Endothelial cell of umbilical vein (primary cell): ENCODE measurements at regions not wholly inside any gene's neighbourhood (a gene's known extent, or its start where the extent isn't known, plus 50 kb on each side); places are given as distances from the start of the nearest gene placed in this dataset.

ENCODE experiments used
- BruUV-seq: library from RNA; stranded (reverse); fragments of 400-500 nt; replicated peaks from 2 replicates; lab custom pipeline; 2021; lab: Mats Ljungman, UMichigan
- CTCF ChIA-PET: fragments of 300-600, 350-600 bp; sonication (Branson Sonifier 250); formaldehyde crosslinking; loops from one replicate; lab custom pipeline; 2021; ENCODE audit warnings: antibody characterized with exemption, inconsistent platforms; lab: Charles Lee
- POLR2A ChIA-PET: fragments of 300-600, 350-600 bp; sonication (Branson Sonifier 250); formaldehyde crosslinking; loops from one replicate; lab custom pipeline; 2021; ENCODE audit warnings: antibody characterized with exemption, inconsistent platforms; lab: Charles Lee
- DNase-seq: peaks from one replicate; pipeline ENCODE4 v3.0.0-alpha.2; 2011; ENCODE audit warnings: low read depth, low spot score
- FAIRE-seq: peaks from 2 replicates; lab custom pipeline; 2011; peaks lifted over from hg19 to GRCh38; lab: Jason Lieb, UNC
- H2AFZ ChIP-seq: 2 replicates; pipeline ENCODE4 v1.6.0; 2012; ENCODE audit warnings: low read depth, low read length, control low read depth, inconsistent platforms
- H3K27ac ChIP-seq: 2 replicates; pipeline ENCODE4 v1.5.1; 2011; ENCODE audit warnings: low read depth, mild to moderate bottlenecking, control low read depth, low read length, moderate library complexity; ENCODE audit not compliant: insufficient read depth
- H3K27me3 ChIP-seq, 2 experiments: 2 replicates each; pipeline versions ENCODE4 v1.6.0 to v1.6.1; 2011; ENCODE audit warnings: low read length in 2 of 2, mixed read lengths in 1 of 2; ENCODE audit not compliant: control insufficient read depth in 2 of 2, insufficient read depth in 2 of 2
- H3K36me3 ChIP-seq, 2 experiments: 2 replicates in 1 of 2; 3 replicates in 1 of 2; pipeline ENCODE4 v1.5.1; 2011; ENCODE audit warnings: low read length in 2 of 2, mild to moderate bottlenecking in 1 of 2, moderate library complexity in 1 of 2; ENCODE audit not compliant: control insufficient read depth in 2 of 2, insufficient read depth in 2 of 2; ENCODE audit errors: extremely low read depth in 1 of 2
- H3K4me1 ChIP-seq: 3 replicates; pipeline ENCODE4 v1.5.1; 2011; ENCODE audit warnings: mild to moderate bottlenecking, low read length; ENCODE audit not compliant: control insufficient read depth, insufficient read depth; ENCODE audit errors: extremely low read depth
- H3K4me2 ChIP-seq: 2 replicates; pipeline ENCODE4 v1.6.1; 2011; ENCODE audit warnings: low read length, control low read depth, mixed read lengths; ENCODE audit not compliant: insufficient read depth
- H3K4me3 ChIP-seq, 3 experiments: fragments of 200-600 bp in 1 of 3; sonication (generic), shearing (Covaris generic) in 1 of 3; replicated peaks in 1 of 3; 2 replicates each; pipeline ENCODE4 v1.5.1; 2011 to 2016; ENCODE audit warnings: control low read depth in 3 of 3, low read length in 3 of 3, mild to moderate bottlenecking in 2 of 3, inconsistent platforms in 1 of 3, low read depth in 1 of 3, moderate library complexity in 1 of 3; ENCODE audit not compliant: insufficient read depth in 1 of 3
- H3K79me2 ChIP-seq: 2 replicates; pipeline ENCODE4 v1.6.0; 2012; ENCODE audit warnings: low read length, inconsistent platforms; ENCODE audit not compliant: control insufficient read depth, insufficient read depth
- H3K9ac ChIP-seq: replicated peaks from 2 replicates; pipeline ENCODE3; 2011; ENCODE audit warnings: low read length, control low read depth; ENCODE audit not compliant: insufficient read depth; ENCODE audit errors: extremely low read depth
- H3K9me1 ChIP-seq: replicated peaks from 3 replicates; pipeline ENCODE4 v1.6.0; 2011; ENCODE audit warnings: mild to moderate bottlenecking, low read length; ENCODE audit not compliant: control insufficient read depth, insufficient read depth; ENCODE audit errors: extremely low read depth
- H3K9me3 ChIP-seq: replicated peaks from 2 replicates; pipeline ENCODE4 v1.5.1; 2012; ENCODE audit warnings: low read length, inconsistent platforms; ENCODE audit not compliant: control insufficient read depth, insufficient read depth
- H4K20me1 ChIP-seq: replicated peaks from 2 replicates; pipeline ENCODE3; 2011; ENCODE audit warnings: mild to moderate bottlenecking, low read length; ENCODE audit not compliant: control insufficient read depth, insufficient read depth; ENCODE audit errors: extremely low read depth
- EZH2 ChIP-seq: IDR thresholded peaks from 2 replicates; pipeline ENCODE4 v1.6.1; 2012; ENCODE audit warnings: borderline replicate concordance, low read depth, mild to moderate bottlenecking, moderate library complexity, low read length, inconsistent platforms; ENCODE audit not compliant: severe bottlenecking
- FOS ChIP-seq: IDR thresholded peaks from 2 replicates; pipeline ENCODE4 v1.6.1; 2011; ENCODE audit warnings: mild to moderate bottlenecking, low read length, moderate library complexity, borderline replicate concordance; ENCODE audit not compliant: insufficient read depth
- GATA2 ChIP-seq: IDR thresholded peaks from 2 replicates; pipeline ENCODE4 v1.7.0; 2011; ENCODE audit warnings: low read depth, mild to moderate bottlenecking, moderate library complexity, mixed read lengths, low read length; ENCODE audit not compliant: insufficient read length, insufficient read depth
- JUN ChIP-seq: IDR thresholded peaks from 2 replicates; pipeline ENCODE4 v1.6.1; 2011; ENCODE audit warnings: borderline replicate concordance, low read depth; ENCODE audit not compliant: insufficient read length, insufficient read depth
- MYC ChIP-seq: IDR thresholded peaks from one replicate; pipeline ENCODE4 v1.6.1; 2011; ENCODE audit warnings: mild to moderate bottlenecking, low read depth, low read length
- POLR2A ChIP-seq: IDR thresholded peaks from 2 replicates; pipeline ENCODE4 v1.6.1; 2012; ENCODE audit warnings: low read depth, mild to moderate bottlenecking, control low read depth, low read length
- POLR2AphosphoS5 ChIP-seq: IDR thresholded peaks from 2 replicates; pipeline ENCODE4 v1.6.1; 2012; ENCODE audit warnings: low read depth, mild to moderate bottlenecking, control low read depth, low read length, moderate library complexity; ENCODE audit not compliant: insufficient read depth
- dilution Hi-C: fragments of 300-500 bp; cut with MboI; formaldehyde crosslinking; loops from one replicate; pipeline ENCODE4 v1.15.0; 2019; ENCODE audit warnings: low sequenced_read_pairs; ENCODE audit not compliant: extremely low pct_ligation_motif_present
- intact Hi-C: fragments of 100-400 bp; cut with micrococcal nuclease; formaldehyde crosslinking; loops from one replicate; pipeline ENCODE4 v1.10.0; 2022
- TF ChIP-seq, protein P1 (sequence below): IDR thresholded peaks from 2 replicates; pipeline ENCODE4 v1.6.1; 2011; ENCODE audit not compliant: insufficient read depth, insufficient read length
- TF ChIP-seq, protein P2 (sequence below), 2 donors: IDR thresholded peaks; 1 replicate in 1 of 2; 2 replicates in 1 of 2; pipeline ENCODE4 v1.5.1; 2011; ENCODE audit warnings: low read length in 2 of 2, mild to moderate bottlenecking in 2 of 2, moderate library complexity in 2 of 2, control low read depth in 1 of 2, inconsistent platforms in 1 of 2, low read depth in 1 of 2; ENCODE audit not compliant: insufficient read depth in 1 of 2; ENCODE audit errors: extremely low read depth in 1 of 2

DNA sequence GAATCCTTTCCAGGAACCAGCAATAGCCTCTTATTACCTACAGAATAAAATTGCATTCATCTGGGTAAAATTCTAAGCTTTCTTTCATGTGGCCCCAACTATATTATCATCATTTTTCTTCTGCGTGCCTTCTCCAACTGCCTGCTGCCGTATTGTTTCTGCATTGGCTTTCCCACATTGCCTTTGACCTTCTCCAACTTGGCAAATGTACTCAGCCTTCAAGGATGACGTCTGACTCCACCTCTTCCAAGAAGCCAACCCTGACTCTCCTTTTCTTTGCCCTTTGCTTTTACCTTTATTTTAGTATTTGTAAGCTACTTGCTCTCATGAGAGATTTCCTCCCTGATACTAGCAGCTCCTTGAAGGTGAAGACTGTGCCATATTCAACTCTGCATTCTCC, 200.4 kb upstream of the FAM9B start:
- no TSS peak for BruUV-seq
- intact Hi-C loops = no loop called here
- no peaks in the 10 kb centered on the region for H3K4me1 ChIP-seq
- no peak overlapping the region for H2AFZ ChIP-seq
- no peak overlapping the region for H3K27ac ChIP-seq
- H3K9me3 ChIP-seq = no peaks in the 10 kb centered on the region
- DNase-seq = no peak
- dilution Hi-C loops = no loop called here
- H3K36me3 ChIP-seq = no peaks in the 10 kb centered on the region
- ChIA-PET CTCF (no interaction called here), POLR2A (no interaction called here)
- TF ChIP-seq EZH2 = no peak
- TF ChIP-seq POLR2A = no peak
- TF ChIP-seq, protein P1, sequence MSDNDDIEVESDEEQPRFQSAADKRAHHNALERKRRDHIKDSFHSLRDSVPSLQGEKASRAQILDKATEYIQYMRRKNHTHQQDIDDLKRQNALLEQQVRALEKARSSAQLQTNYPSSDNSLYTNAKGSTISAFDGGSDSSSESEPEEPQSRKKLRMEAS = no peak
- TF ChIP-seq, protein P2, sequence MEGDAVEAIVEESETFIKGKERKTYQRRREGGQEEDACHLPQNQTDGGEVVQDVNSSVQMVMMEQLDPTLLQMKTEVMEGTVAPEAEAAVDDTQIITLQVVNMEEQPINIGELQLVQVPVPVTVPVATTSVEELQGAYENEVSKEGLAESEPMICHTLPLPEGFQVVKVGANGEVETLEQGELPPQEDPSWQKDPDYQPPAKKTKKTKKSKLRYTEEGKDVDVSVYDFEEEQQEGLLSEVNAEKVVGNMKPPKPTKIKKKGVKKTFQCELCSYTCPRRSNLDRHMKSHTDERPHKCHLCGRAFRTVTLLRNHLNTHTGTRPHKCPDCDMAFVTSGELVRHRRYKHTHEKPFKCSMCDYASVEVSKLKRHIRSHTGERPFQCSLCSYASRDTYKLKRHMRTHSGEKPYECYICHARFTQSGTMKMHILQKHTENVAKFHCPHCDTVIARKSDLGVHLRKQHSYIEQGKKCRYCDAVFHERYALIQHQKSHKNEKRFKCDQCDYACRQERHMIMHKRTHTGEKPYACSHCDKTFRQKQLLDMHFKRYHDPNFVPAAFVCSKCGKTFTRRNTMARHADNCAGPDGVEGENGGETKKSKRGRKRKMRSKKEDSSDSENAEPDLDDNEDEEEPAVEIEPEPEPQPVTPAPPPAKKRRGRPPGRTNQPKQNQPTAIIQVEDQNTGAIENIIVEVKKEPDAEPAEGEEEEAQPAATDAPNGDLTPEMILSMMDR (IDR thresholded peaks at IDR 0.05; ENCODE audit: extremely low read depth in 1 of 2, insufficient read depth in 1 of 2, low read depth in 1 of 2, low read length in 2 of 2) = no peak
- TF ChIP-seq POLR2AphosphoS5 = no peak
- no peak for TF ChIP-seq JUN
- H4K20me1 ChIP-seq = no peaks in the 10 kb centered on the region
- no peak overlapping the region for H3K4me3 ChIP-seq
- H3K27me3 ChIP-seq = no peaks in the 10 kb centered on the region
- H3K9me1 ChIP-seq = no peaks in the 10 kb centered on the region
- no peaks in the 10 kb centered on the region for H3K79me2 ChIP-seq
- FAIRE-seq = no peak
- H3K4me2 ChIP-seq = no peak overlapping the region
- no peak overlapping the region for H3K9ac ChIP-seq

DNA sequence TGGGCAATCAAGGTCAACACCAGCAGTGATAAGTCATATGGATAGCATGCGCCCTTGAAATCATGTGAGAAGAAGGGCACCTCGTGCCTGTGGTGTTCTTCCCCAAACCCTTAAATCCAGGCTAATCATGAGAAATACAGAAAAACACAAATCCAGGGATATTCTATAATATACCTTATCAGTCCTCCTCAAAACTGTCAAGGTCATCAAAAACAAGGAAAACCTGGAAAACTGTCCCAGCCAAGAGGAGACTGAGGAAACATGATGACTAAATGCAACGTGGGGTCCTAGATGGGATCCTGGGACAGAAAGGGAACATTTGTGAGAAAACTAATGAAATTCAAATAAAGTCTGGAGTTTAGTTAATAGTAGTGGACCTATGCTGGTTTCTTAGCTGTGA, 201.8 kb upstream of the FAM9B start:
- H3K9me3 ChIP-seq = no peaks in the 10 kb centered on the region
- H3K4me3 ChIP-seq = no peak overlapping the region
- dilution Hi-C loops (no loop called here), intact Hi-C loops (no loop called here)
- no peak overlapping the region for H3K27ac ChIP-seq
- no peak overlapping the region for H2AFZ ChIP-seq
- no peaks in the 10 kb centered on the region for H4K20me1 ChIP-seq
- POLR2A ChIA-PET = no interaction called here
- CTCF ChIA-PET = no interaction called here
- H3K79me2 ChIP-seq = no peaks in the 10 kb centered on the region
- no peaks in the 10 kb centered on the region for H3K27me3 ChIP-seq
- H3K9me1 ChIP-seq = no peaks in the 10 kb centered on the region
- H3K4me1 ChIP-seq = no peaks in the 10 kb centered on the region
- no TSS peak for BruUV-seq
- no peak overlapping the region for H3K4me2 ChIP-seq
- TF ChIP-seq GATA2 = no peak
- TF ChIP-seq, protein P2 (IDR thresholded peaks at IDR 0.05; ENCODE audit: extremely low read depth in 1 of 2, insufficient read depth in 1 of 2, low read depth in 1 of 2, low read length in 2 of 2) = no peak
- no peak for TF ChIP-seq FOS
- no peak for TF ChIP-seq POLR2A
- TF ChIP-seq JUN = no peak
- TF ChIP-seq EZH2 = no peak
- no peak for TF ChIP-seq POLR2AphosphoS5
- TF ChIP-seq, protein P1 = no peak
- TF ChIP-seq MYC = no peak
- H3K9ac ChIP-seq = no peak overlapping the region
- no peak for DNase-seq
- no peaks in the 10 kb centered on the region for H3K36me3 ChIP-seq
- FAIRE-seq = no peak
